ENCODE measurements at regions not wholly inside any gene's neighbourhood (a gene's known extent, or its start where the extent isn't known, plus 50 kb on each side); places are given as distances from the start of the nearest gene placed in this dataset.
A peak's percentile ranks its signal among the peaks of the same experiment; 100 is the strongest.
"Not testable (repeated sequence)": the region's sequence is repeated elsewhere in the genome, so short reads cannot be mapped to it uniquely, and the experiment has no call there.

DNA sequence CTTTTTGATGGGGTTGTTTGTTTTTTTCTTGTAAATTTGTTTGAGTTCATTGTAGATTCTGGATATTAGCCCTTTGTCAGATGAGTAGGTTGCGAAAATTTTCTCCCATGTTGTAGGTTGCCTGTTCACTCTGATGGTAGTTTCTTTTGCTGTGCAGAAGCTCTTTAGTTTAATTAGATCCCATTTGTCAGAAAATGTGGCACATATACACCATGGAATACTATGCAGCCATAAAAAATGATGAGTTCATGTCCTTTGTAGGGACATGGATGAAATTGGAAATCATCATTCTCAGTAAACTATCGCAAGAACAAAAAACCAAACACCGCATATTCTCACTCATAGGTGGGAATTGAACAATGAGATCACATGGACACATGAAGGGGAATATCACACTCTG is 224.4 kb upstream of the TRIB2 start:
- not testable (repeated sequence) for DNase-seq (ENCODE audit: low read depth, low spot score)

GRCh38 chr2:12493031-12493513 is 223.7 kb upstream of the TRIB2 start:
- DNase-seq (ENCODE audit: low read depth, low spot score): no peak

GRCh38 chr2:12495247-12495868 is 221.4 kb upstream of the TRIB2 start:
- no peak for DNase-seq (ENCODE audit: low read depth, low spot score)

- no peak for DNase-seq (ENCODE audit: low read depth, low spot score)
These were observed 218.4 kb upstream of the TRIB2 start for GRCh38 chr2:12498286-12498685.

GRCh38 chr2:12498704-12499103 is 218.0 kb upstream of the TRIB2 start:
- no peak for DNase-seq (ENCODE audit: low read depth, low spot score)

DNA sequence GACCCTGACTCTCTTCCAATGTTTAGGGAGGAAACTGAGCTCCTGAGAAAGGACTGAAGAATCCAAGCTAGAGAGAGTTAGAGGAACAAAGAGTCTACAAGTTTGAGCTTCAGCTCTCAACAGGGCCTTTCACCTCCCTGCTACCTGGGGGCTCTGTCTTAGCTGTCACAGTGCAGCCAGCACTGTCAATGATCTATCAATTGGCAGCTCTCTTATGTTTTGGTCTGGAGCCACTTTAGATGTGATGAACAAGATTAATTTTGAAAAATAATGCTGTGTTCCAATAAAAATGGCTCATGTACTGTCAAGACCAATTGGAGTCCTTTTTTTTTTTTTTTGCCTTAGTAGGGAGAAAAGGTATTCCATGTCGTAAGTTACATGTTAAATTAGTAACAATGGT is 215.8 kb upstream of the TRIB2 start:
- no peak for DNase-seq (ENCODE audit: low read depth, low spot score)

DNA sequence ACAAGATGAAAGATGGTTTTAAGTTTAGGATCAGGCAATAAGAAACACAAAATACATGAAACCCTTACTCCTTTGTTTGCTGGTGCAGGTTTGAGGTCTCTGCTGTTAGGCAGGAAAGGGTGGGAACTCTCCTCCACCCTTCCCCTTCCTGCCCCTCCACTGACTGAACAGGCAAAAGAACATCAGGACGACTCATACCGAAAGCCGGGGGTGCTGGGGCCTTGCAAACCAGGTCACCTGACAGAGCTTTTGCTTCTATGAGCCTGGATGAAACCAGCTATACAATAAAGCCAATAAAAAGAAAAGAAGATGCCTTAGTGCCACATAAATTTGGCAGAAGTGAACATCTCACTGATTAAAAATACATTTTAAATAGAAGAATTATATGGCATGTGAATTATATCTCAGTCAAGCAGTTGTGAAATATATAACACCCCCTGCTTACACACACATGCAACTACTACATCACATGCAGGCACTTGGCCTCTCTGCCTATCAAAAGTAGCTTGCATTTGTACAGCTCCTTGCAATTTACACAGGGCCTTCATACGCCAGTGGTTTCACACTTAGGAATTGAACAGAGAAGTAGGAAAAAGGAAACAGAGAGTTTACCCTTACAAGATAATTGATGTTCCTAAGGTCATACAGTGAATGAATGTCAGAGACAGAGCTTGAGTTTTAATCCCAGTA is 215.1 kb upstream of the TRIB2 start:
- DNase-seq (ENCODE audit: low read depth, low spot score): peak; percentile 44

DNA sequence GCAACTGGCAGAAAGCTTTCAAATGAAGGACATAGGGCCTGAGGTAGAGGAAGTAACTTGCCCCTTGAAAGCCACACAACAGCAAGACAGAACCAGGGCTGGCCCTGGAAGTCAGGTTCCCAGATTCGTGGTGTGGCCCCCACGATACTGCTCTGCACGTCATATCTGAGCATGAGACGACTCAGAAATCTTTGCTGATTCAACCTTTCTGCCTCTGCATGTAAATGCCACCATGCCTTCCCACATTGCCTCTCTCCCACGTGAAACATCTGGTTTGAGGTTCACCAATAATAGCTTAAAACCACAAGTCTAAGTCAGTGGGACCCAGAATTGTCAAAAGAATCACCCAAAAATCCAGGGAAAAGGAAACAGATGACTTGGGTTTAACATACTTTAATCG is 214.0 kb upstream of the TRIB2 start:
- DNase-seq (ENCODE audit: low read depth, low spot score): no peak

DNA sequence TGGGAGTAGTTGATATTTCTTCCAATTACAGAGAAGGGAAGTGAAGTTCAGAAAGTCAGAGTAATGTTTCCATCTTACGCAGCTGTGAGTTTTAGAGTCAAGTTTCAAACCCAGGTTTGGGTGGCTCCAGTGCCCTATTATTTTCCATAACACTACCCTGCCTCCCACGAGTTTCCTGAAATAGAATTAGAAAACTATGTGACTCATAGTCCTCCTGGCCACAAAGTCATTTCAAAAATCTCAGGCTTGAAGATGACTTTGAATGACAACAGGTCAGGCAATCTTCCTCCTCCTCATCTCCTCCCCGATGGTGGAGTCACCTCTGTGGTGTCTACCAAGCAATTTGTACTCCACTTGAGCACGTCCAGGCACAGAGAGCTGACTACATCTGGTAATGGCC is 212.3 kb upstream of the TRIB2 start:
- no peak for DNase-seq (ENCODE audit: low read depth, low spot score)

- no peak for DNase-seq (ENCODE audit: low read depth, low spot score)
These were observed 209.9 kb upstream of the TRIB2 start for GRCh38 chr2:12506846-12507245.

DNA sequence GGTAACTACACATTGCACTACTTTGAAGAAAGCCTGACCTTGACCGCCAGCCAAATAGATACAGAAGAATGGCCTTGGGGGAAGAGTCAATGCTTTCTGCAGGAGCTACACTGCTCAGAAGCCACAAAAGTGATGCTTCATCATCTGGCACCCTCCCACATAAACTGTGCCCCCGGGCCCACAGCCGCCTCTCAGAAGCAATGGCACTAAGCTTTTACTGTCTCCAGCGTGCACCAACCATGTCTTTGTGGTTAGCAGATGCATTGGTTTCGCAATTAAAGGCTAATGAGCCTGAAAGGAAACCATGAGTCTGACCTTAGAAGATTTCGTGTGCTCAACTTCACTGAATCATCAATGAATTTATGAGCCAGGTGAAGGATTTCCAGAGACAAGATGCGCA is 209.4 kb upstream of the TRIB2 start:
- DNase-seq (ENCODE audit: low read depth, low spot score): peak; percentile 48

GRCh38 chr2:12510070-12510469 is 206.7 kb upstream of the TRIB2 start:
- no peak for DNase-seq (ENCODE audit: low read depth, low spot score)

DNA sequence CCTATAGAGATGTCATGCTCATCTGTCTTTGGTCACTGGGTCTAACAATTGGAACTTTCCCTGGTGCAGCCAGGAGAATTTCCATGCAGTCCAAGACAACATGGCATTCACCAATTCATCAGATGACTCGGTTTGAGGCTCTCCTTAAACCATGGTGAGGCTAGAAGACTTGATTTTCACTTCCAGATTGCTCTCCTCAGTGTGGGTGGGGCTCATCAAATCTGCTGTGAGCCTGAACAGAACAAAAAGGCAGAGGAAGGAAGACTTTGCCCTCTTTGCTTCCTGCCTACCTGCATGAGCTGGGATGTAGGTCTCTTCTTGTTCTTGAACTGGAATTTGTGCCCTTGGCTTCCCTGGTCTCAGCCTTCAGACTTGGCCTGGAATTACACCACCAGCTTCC is 203.4 kb upstream of the TRIB2 start:
- no peak for DNase-seq (ENCODE audit: low read depth, low spot score)

GRCh38 chr2:12514168-12514567 is 202.6 kb upstream of the TRIB2 start:
- DNase-seq (ENCODE audit: low read depth, low spot score): no peak

- no peak for DNase-seq (ENCODE audit: low read depth, low spot score)
These were observed 201.9 kb upstream of the TRIB2 start for GRCh38 chr2:12514631-12515437.

DNA sequence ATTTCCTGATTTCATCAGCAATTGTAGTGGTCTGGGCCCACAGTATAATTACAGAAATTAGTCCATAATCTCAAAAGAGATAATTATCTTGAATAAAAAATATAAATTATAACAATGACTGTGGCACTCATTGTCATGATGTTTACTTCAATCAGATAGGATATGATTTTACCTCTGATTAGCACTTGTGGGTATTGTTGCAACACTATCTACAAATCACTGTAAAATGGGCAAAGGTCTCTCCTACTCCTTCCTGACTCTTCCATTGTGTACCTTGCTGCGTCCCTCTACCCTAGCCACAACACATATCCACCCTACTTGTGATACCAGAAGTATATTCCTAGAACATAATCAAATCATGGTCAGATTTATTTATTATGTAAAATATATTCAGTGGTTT is 200.9 kb upstream of the TRIB2 start:
- no peak for DNase-seq (ENCODE audit: low read depth, low spot score)

- DNase-seq (ENCODE audit: low read depth, low spot score): no peak
These were observed 183.3 kb upstream of the TRIB2 start for GRCh38 chr2:12533337-12534005.

DNA sequence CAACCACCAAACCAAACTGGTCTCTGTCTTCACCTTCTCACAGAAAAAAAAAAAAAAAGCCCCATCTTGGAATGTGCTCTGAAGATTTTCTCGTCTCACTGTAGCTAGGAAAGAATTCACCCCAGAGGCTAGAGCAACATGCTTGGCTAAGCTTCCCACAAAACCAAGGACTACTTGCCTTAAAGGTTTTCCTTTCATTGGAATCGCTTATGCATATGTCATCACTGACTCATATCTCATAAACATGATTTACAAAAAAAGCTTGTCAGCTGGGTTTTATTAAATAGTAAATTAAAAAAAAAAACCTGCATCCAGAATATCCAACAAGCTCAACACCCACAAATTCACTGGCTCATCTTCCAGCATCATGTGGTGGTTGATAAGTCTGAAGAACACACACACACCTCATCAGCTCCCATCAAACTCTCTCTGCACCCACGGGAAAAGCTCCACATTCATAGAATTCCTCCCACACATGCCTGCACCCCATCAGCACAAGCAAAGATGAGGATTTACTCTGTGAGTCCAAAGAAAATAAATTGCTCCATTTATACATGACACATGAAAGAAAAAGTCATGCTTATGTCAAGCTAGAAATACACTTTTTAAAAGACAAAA is 182.0 kb upstream of the TRIB2 start:
- no peak for DNase-seq (ENCODE audit: low read depth, low spot score)

- DNase-seq (ENCODE audit: low read depth, low spot score): no peak
These were observed 179.8 kb upstream of the TRIB2 start for GRCh38 chr2:12536976-12537375.

GRCh38 chr2:12538138-12538694 is 178.5 kb upstream of the TRIB2 start:
- DNase-seq (ENCODE audit: low read depth, low spot score): no peak

GRCh38 chr2:12539336-12539735 is 177.4 kb upstream of the TRIB2 start:
- DNase-seq (ENCODE audit: low read depth, low spot score): no peak
